CD4-positive, alpha-beta memory T cell (primary cell): ENCODE measurements at regions not wholly inside any gene's neighbourhood (a gene's known extent, or its start where the extent isn't known, plus 50 kb on each side); places are given as distances from the start of the nearest gene placed in this dataset.

Experiments used
- CTCF ChIA-PET: fragments of 350-600 bp; sonication (Branson Sonifier 250); formaldehyde crosslinking; loops from one replicate; lab custom pipeline; 2021; ENCODE audit warnings: inconsistent platforms; ENCODE audit not compliant: partially characterized antibody; lab: Charles Lee
- POLR2A ChIA-PET: fragments of 350-600 bp; sonication (Branson Sonifier 250); formaldehyde crosslinking; loops from one replicate; lab custom pipeline; 2021; ENCODE audit not compliant: partially characterized antibody; lab: Charles Lee
- DNase-seq, 5 donors: peaks; one replicate each; pipeline versions ENCODE4 v3.0.0 to v3.0.0-alpha.2; 2020 to 2022; ENCODE audit warnings: mixed read lengths in 1 of 5
- H3K27ac ChIP-seq: one replicate; pipeline ENCODE4 v1.7.0; 2013; ENCODE audit warnings: low read depth, low read length
- H3K27me3 ChIP-seq: 2 replicates; pipeline ENCODE4 v1.7.0; 2013; ENCODE audit warnings: mild to moderate bottlenecking, low read length, moderate library complexity; ENCODE audit not compliant: insufficient read depth
- H3K36me3 ChIP-seq: 2 replicates; pipeline ENCODE4 v1.7.0; 2013; ENCODE audit warnings: mild to moderate bottlenecking, low read length, moderate library complexity; ENCODE audit not compliant: insufficient read depth
- H3K4me1 ChIP-seq: 2 replicates; pipeline ENCODE4 v1.7.0; 2013; ENCODE audit warnings: mild to moderate bottlenecking, low read length, moderate library complexity; ENCODE audit not compliant: insufficient read depth
- H3K4me3 ChIP-seq, 2 donors: one replicate each; pipeline ENCODE4 v1.7.0; 2013; ENCODE audit warnings: low read length in 2 of 2, mild to moderate bottlenecking in 1 of 2
- H3K9me3 ChIP-seq, 2 donors: one replicate each; pipeline ENCODE4 v1.7.0; 2013; ENCODE audit warnings: low read length in 2 of 2, control low read depth in 1 of 2; ENCODE audit not compliant: control insufficient read depth in 1 of 2
- H3K27ac Mint-ChIP-seq, 7 donors: one replicate each; pipeline ENCODE4 v1.8.0; 2020 to 2021; ENCODE audit warnings: mixed read lengths in 7 of 7, mild to moderate bottlenecking in 6 of 7, inconsistent platforms in 3 of 7, moderate library complexity in 3 of 7
- H3K27me3 Mint-ChIP-seq, 2 donors: one replicate each; pipeline ENCODE4 v1.8.0; 2020 to 2021; ENCODE audit warnings: mixed read lengths in 2 of 2
- H3K36me3 Mint-ChIP-seq, 2 donors: one replicate each; pipeline ENCODE4 v1.8.0; 2020 to 2021; ENCODE audit warnings: mixed read lengths in 2 of 2, inconsistent platforms in 1 of 2, mild to moderate bottlenecking in 1 of 2
- H3K4me1 Mint-ChIP-seq, 4 donors: one replicate each; pipeline ENCODE4 v1.8.0; 2020 to 2021; ENCODE audit warnings: mixed read lengths in 4 of 4, mild to moderate bottlenecking in 1 of 4
- H3K4me3 Mint-ChIP-seq, 8 donors: one replicate each; pipeline ENCODE4 v1.8.0; 2020 to 2021; ENCODE audit warnings: mixed read lengths in 8 of 8, mild to moderate bottlenecking in 7 of 8, moderate library complexity in 6 of 8, inconsistent platforms in 3 of 8
- H3K9me3 Mint-ChIP-seq, 8 donors: one replicate each; pipeline ENCODE4 v1.8.0; 2020 to 2021; ENCODE audit warnings: mixed read lengths in 8 of 8, mild to moderate bottlenecking in 5 of 8, inconsistent platforms in 3 of 8, moderate library complexity in 1 of 8
- intact Hi-C: fragments of 100-400 bp; cut with micrococcal nuclease; formaldehyde crosslinking; loops from one replicate; pipeline ENCODE4 v1.15.1; 2023

GRCh38 chr18:78891185-78891762 lies 88.3 kb upstream of the SALL3 start:
- no peak overlapping the region for H3K27ac ChIP-seq
- DNase-seq: no peak
- no peaks in the 10 kb centered on the region for H3K36me3 ChIP-seq
- Mint-ChIP-seq H3K9me3 (peaks cover 11 to 45% (median 36%) of the 10 kb centered on the region in 8 donors), H3K4me3 (no peak overlapping the region), H3K4me1 (no peaks in the 10 kb centered on the region), H3K36me3 (peaks cover 0 to 9% of the 10 kb centered on the region in 2 donors), H3K27me3 (peaks cover 1 to 4% of the 10 kb centered on the region in 2 donors), H3K27ac (no peak overlapping the region)
- intact Hi-C loops: no loop called here
- no peak overlapping the region for H3K4me3 ChIP-seq
- CTCF ChIA-PET: no interaction called here
- H3K27me3 ChIP-seq: no peaks in the 10 kb centered on the region
- POLR2A ChIA-PET: no interaction called here
- H3K4me1 ChIP-seq: no peaks in the 10 kb centered on the region
- H3K9me3 ChIP-seq: peaks cover 0 to 4% of the 10 kb centered on the region in 2 donors

GRCh38 chr18:78892177-78892576 lies 87.4 kb upstream of the SALL3 start:
- H3K4me1 ChIP-seq: no peaks in the 10 kb centered on the region
- no peak for DNase-seq
- POLR2A ChIA-PET: no interaction called here
- intact Hi-C loops: no loop called here
- no peaks in the 10 kb centered on the region for H3K36me3 ChIP-seq
- no peaks in the 10 kb centered on the region for H3K27me3 ChIP-seq
- CTCF ChIA-PET: no interaction called here
- Mint-ChIP-seq H3K36me3 (peaks cover 0 to 9% of the 10 kb centered on the region in 2 donors), H3K4me1 (no peaks in the 10 kb centered on the region), H3K4me3 (no peak overlapping the region), H3K27me3 (peaks cover 1 to 3% of the 10 kb centered on the region in 2 donors), H3K9me3 (peaks cover 8 to 36% (median 29%) of the 10 kb centered on the region in 8 donors), H3K27ac (no peak overlapping the region)
- H3K27ac ChIP-seq: no peak overlapping the region
- peaks cover 0 to 4% of the 10 kb centered on the region in 2 donors for H3K9me3 ChIP-seq
- H3K4me3 ChIP-seq: no peak overlapping the region

- Histone ChIP-seq H3K27me3 (no peaks in the 10 kb centered on the region), H3K36me3 (no peaks in the 10 kb centered on the region), H3K27ac (no peak overlapping the region), H3K9me3 (peaks cover 0 to 4% of the 10 kb centered on the region in 2 donors), H3K4me1 (no peaks in the 10 kb centered on the region), H3K4me3 (no peak overlapping the region)
- no peak overlapping the region for H3K4me3 Mint-ChIP-seq
- peaks cover 0 to 6% of the 10 kb centered on the region in 2 donors for H3K36me3 Mint-ChIP-seq
- POLR2A ChIA-PET: no interaction called here
- H3K27me3 Mint-ChIP-seq: peaks cover 0 to 1% of the 10 kb centered on the region in 2 donors
- no peak overlapping the region for H3K27ac Mint-ChIP-seq
- H3K9me3 Mint-ChIP-seq: peaks cover 5 to 31% (median 24%) of the 10 kb centered on the region in 8 donors
- no peak for DNase-seq
- H3K4me1 Mint-ChIP-seq: no peaks in the 10 kb centered on the region
- intact Hi-C loops: no loop called here
- CTCF ChIA-PET: no interaction called here
Observed at GRCh38 chr18:78892721-78893120, 86.9 kb upstream of the SALL3 start.

- no peak overlapping the region for H3K27ac ChIP-seq
- H3K36me3 Mint-ChIP-seq: peaks cover 0 to 6% of the 10 kb centered on the region in 2 donors
- peaks cover 5 to 23% (median 18%) of the 10 kb centered on the region in 8 donors for H3K9me3 Mint-ChIP-seq
- H3K36me3 ChIP-seq: no peaks in the 10 kb centered on the region
- H3K27ac Mint-ChIP-seq: no peak overlapping the region
- ChIA-PET POLR2A (no interaction called here), CTCF (no interaction called here)
- peaks cover 0 to 1% of the 10 kb centered on the region in 2 donors for H3K27me3 Mint-ChIP-seq
- no peak for DNase-seq
- no peak overlapping the region for H3K4me3 ChIP-seq
- intact Hi-C loops: no loop called here
- peaks cover 0 to 4% of the 10 kb centered on the region in 2 donors for H3K9me3 ChIP-seq
- H3K4me1 Mint-ChIP-seq: no peaks in the 10 kb centered on the region
- no peaks in the 10 kb centered on the region for H3K4me1 ChIP-seq
- H3K4me3 Mint-ChIP-seq: no peak overlapping the region
- no peaks in the 10 kb centered on the region for H3K27me3 ChIP-seq
Observed at GRCh38 chr18:78893281-78894032, 86.2 kb upstream of the SALL3 start.

- no peaks in the 10 kb centered on the region for H3K9me3 ChIP-seq
- H3K27ac Mint-ChIP-seq: no peak overlapping the region
- H3K4me3 ChIP-seq: no peak overlapping the region
- H3K4me1 Mint-ChIP-seq: no peaks in the 10 kb centered on the region
- H3K4me3 Mint-ChIP-seq: no peak overlapping the region
- H3K4me1 ChIP-seq: no peaks in the 10 kb centered on the region
- no peak for DNase-seq
- peaks cover 0 to 1% of the 10 kb centered on the region in 2 donors for H3K27me3 Mint-ChIP-seq
- no peaks in the 10 kb centered on the region for H3K27me3 ChIP-seq
- H3K36me3 Mint-ChIP-seq: peaks cover 0 to 6% of the 10 kb centered on the region in 2 donors
- H3K36me3 ChIP-seq: no peaks in the 10 kb centered on the region
- H3K27ac ChIP-seq: no peak overlapping the region
- POLR2A ChIA-PET: no interaction called here
- CTCF ChIA-PET: no interaction called here
- H3K9me3 Mint-ChIP-seq: peaks cover 5 to 18% (median 13%) of the 10 kb centered on the region in 8 donors
- intact Hi-C loops: no loop called here
Observed at GRCh38 chr18:78894033-78894305, 85.6 kb upstream of the SALL3 start.

- H3K9me3 ChIP-seq: no peaks in the 10 kb centered on the region
- no peak overlapping the region for H3K27ac ChIP-seq
- Mint-ChIP-seq H3K36me3 (peaks cover 0 to 4% of the 10 kb centered on the region in 2 donors), H3K27me3 (peaks cover 0 to 1% of the 10 kb centered on the region in 2 donors), H3K4me1 (no peaks in the 10 kb centered on the region), H3K4me3 (no peak overlapping the region), H3K9me3 (peaks cover 3 to 6% (median 4%) of the 10 kb centered on the region in 8 donors), H3K27ac (peak overlapping the region in 1 of 7 donors; percentile 1)
- CTCF ChIA-PET: no interaction called here
- no peak for DNase-seq
- no peaks in the 10 kb centered on the region for H3K4me1 ChIP-seq
- H3K36me3 ChIP-seq: no peaks in the 10 kb centered on the region
- no peaks in the 10 kb centered on the region for H3K27me3 ChIP-seq
- H3K4me3 ChIP-seq: no peak overlapping the region
- intact Hi-C loops: no loop called here
- POLR2A ChIA-PET: no interaction called here
Observed at GRCh38 chr18:78895207-78896001, 84.2 kb upstream of the SALL3 start.

- ChIA-PET CTCF (no interaction called here), POLR2A (no interaction called here)
- intact Hi-C loops: no loop called here
- Mint-ChIP-seq H3K4me3 (no peak overlapping the region), H3K9me3 (peaks cover 0 to 1% (median 0%) of the 10 kb centered on the region in 8 donors), H3K27ac (no peak overlapping the region), H3K36me3 (no peaks in the 10 kb centered on the region), H3K4me1 (no peaks in the 10 kb centered on the region), H3K27me3 (peaks cover 0 to 1% of the 10 kb centered on the region in 2 donors)
- no peaks in the 10 kb centered on the region for H3K27me3 ChIP-seq
- no peak overlapping the region for H3K27ac ChIP-seq
- H3K4me1 ChIP-seq: no peaks in the 10 kb centered on the region
- no peaks in the 10 kb centered on the region for H3K36me3 ChIP-seq
- H3K4me3 ChIP-seq: no peak overlapping the region
- DNase-seq: no peak
- no peaks in the 10 kb centered on the region for H3K9me3 ChIP-seq
Observed at GRCh38 chr18:78896111-78896905, 83.3 kb upstream of the SALL3 start.
